ENCODE measurements at regions not wholly inside any gene's neighbourhood (a gene's known extent, or its start where the extent isn't known, plus 50 kb on each side); places are given as distances from the start of the nearest gene placed in this dataset.
"Not testable (repeated sequence)": the region's sequence is repeated elsewhere in the genome, so short reads cannot be mapped to it uniquely, and the experiment has no call there.

DNA sequence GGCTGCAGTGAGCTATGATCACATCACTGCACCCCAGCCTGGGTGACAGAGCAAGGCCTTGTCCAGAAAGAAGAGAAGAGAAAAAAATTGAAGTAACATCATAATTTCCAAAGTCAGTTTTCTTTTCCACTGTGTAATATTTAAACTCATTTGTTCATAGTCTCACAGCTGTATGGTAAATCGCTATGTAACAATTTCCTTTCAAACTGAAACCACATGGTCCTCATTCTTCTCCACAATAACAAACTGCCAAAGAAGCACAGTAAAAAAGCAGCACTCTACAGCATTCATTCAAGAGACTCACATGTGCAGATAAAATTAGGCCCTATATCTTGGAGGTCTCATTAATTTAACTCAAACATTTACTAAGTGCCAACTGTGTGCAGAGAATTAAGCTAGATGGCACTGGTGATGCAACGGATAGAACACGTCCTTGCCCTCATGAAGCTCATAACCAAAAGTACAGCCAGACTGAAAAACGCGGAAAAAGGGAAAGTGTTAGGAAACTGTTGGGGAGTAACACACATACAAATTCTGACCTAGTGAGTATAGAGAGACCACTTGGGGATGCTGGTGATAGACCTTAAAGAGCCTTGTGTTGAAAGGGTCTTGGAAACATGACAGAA, 174.0 kb upstream of the KCTD7 start:
- Histone ChIP-seq H3K36me3 (ENCODE audit: control insufficient read depth, insufficient read depth, low read length) (no peaks in the 10 kb centered on the region), H3K4me3 (replicated peaks; ENCODE audit: low read depth, low read length) (no peak overlapping the region), H3K27me3 (replicated peaks; ENCODE audit: control insufficient read depth, insufficient read depth, low read length) (no peaks in the 10 kb centered on the region)
- DNase-seq (ENCODE audit: extremely low read depth, insufficient read length): no peak
- TF ChIP-seq, protein P1, sequence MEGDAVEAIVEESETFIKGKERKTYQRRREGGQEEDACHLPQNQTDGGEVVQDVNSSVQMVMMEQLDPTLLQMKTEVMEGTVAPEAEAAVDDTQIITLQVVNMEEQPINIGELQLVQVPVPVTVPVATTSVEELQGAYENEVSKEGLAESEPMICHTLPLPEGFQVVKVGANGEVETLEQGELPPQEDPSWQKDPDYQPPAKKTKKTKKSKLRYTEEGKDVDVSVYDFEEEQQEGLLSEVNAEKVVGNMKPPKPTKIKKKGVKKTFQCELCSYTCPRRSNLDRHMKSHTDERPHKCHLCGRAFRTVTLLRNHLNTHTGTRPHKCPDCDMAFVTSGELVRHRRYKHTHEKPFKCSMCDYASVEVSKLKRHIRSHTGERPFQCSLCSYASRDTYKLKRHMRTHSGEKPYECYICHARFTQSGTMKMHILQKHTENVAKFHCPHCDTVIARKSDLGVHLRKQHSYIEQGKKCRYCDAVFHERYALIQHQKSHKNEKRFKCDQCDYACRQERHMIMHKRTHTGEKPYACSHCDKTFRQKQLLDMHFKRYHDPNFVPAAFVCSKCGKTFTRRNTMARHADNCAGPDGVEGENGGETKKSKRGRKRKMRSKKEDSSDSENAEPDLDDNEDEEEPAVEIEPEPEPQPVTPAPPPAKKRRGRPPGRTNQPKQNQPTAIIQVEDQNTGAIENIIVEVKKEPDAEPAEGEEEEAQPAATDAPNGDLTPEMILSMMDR (IDR thresholded peaks at IDR 0.05; ENCODE audit: insufficient read depth, low read length, poor library complexity, severe bottlenecking): no peak

DNA sequence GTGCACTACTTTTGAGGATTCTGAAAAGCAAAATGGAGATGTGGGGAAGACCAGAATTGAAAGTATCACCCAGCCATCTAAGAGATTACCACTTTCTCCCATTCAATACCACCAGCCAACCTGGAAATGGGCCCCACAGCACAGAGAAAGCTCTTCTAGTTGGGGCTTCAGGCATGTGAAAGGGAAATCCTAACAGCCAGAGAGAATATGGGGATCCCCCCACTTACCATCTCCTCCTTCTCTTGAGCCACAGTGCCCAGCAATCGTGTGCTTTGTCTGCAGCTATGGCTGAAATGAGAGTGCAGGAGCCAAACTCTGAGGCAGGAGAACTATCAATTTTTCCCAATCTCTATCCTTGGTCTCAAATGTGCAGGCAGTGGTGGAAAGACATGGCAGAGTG, 173.2 kb upstream of the KCTD7 start:
- not testable (repeated sequence) for H3K4me3 ChIP-seq (replicated peaks; ENCODE audit: low read depth, low read length); H3K36me3 ChIP-seq (ENCODE audit: control insufficient read depth, insufficient read depth, low read length); DNase-seq (ENCODE audit: extremely low read depth, insufficient read length); H3K27me3 ChIP-seq (replicated peaks; ENCODE audit: control insufficient read depth, insufficient read depth, low read length)

DNA sequence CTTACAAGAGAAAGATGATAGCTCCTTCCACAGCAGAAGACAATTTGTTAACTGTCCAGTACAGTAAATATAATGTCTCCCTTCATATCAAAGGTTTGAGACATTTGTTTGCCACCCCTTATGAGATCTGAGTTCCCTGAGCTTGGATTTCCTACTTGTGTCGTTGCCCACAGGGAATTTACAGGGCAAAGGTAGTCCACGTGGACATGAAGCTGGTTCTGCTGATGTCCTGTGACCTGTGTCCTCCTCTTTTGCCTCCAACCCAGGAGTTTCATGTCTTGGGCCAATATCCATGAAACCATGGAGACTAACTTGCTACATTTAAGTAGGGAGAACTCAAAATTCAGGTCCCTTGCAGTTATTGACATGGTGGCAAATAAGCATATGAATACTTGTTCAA, 172.2 kb upstream of the KCTD7 start:
- H3K36me3 ChIP-seq (ENCODE audit: control insufficient read depth, insufficient read depth, low read length); H3K4me3 ChIP-seq (replicated peaks; ENCODE audit: low read depth, low read length); DNase-seq (ENCODE audit: extremely low read depth, insufficient read length); H3K27me3 ChIP-seq (replicated peaks; ENCODE audit: control insufficient read depth, insufficient read depth, low read length): not testable (repeated sequence)

DNA sequence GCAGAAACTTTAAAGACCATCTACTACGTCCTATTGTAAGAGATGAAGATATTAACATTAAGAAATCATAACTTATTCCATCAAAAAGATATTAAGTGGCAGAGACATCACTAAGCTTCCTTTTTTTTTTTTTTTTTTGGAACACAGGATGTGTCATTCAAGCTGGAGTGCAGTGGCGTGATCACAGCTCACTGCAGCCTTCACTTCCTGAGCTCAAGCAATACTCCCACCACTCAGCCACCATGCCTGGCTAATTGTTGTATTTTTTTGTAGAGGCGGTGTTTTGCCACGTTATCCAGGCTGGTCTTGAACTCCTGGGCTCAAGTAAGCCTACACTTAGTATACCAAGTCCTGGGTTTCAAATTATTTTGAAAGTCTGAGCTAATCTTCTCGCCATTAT, 169.7 kb upstream of the KCTD7 start:
- DNase-seq (ENCODE audit: extremely low read depth, insufficient read length); H3K36me3 ChIP-seq (ENCODE audit: control insufficient read depth, insufficient read depth, low read length); H3K4me3 ChIP-seq (replicated peaks; ENCODE audit: low read depth, low read length); H3K27me3 ChIP-seq (replicated peaks; ENCODE audit: control insufficient read depth, insufficient read depth, low read length): not testable (repeated sequence)

DNA sequence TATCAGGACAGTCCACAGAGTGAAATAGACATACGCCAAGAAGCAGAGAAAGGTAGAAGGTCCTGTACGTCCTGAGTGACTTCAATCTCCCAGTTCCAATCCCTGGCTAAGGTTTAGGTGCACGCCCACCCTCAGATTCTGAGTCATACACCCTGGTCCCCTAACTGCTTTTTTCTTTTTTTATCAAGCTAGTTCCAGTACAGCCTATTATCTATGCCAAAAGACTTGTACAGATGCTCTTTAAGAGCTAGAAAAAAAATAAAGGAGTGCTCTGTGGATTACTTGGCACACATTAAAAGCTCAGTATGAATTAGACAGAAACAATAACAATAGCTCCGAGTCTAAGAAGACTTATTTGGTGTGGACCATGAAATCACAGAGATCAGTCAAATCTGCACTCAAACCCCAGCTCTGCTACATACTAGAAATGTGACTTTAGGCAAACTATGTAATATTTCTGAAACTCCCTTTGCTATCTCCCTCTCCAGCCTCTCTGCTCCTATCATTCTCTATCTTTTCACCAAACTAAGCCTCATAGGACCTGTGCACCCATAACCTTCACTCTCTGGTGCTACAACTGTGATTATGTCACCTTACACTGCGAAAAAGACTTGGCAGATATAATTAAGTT, 168.8 kb upstream of the KCTD7 start:
- not testable (repeated sequence) for H3K4me3 ChIP-seq (replicated peaks; ENCODE audit: low read depth, low read length); H3K27me3 ChIP-seq (replicated peaks; ENCODE audit: control insufficient read depth, insufficient read depth, low read length); H3K36me3 ChIP-seq (ENCODE audit: control insufficient read depth, insufficient read depth, low read length); DNase-seq (ENCODE audit: extremely low read depth, insufficient read length)

DNA sequence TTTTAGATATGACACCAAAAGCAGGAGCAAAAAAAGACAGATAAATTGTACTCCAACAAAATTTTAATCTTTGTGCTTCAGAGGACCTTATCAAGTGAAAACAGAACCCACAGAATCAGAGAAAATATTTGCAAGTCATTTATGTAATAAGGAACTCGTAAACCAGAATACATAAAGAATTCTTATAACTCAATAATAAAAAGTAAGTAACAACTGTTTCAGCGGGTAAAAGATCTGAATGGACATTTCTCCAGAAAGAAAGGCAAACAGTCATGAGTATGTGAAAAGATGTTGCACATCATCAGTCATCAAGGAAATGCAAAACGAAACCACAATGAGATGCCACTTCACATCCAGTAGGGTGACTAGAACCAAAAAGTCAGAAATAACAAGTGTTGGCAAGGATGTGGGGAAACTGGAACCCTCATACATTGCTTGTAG, 167.7 kb upstream of the KCTD7 start:
- TF ChIP-seq, protein P1 (IDR thresholded peaks at IDR 0.05; ENCODE audit: insufficient read depth, low read length, poor library complexity, severe bottlenecking): no peak
- no peak for DNase-seq (ENCODE audit: extremely low read depth, insufficient read length)
- Histone ChIP-seq H3K4me3 (replicated peaks; ENCODE audit: low read depth, low read length) (no peak overlapping the region), H3K27me3 (replicated peaks; ENCODE audit: control insufficient read depth, insufficient read depth, low read length) (no peaks in the 10 kb centered on the region), H3K36me3 (ENCODE audit: control insufficient read depth, insufficient read depth, low read length) (no peaks in the 10 kb centered on the region)

DNA sequence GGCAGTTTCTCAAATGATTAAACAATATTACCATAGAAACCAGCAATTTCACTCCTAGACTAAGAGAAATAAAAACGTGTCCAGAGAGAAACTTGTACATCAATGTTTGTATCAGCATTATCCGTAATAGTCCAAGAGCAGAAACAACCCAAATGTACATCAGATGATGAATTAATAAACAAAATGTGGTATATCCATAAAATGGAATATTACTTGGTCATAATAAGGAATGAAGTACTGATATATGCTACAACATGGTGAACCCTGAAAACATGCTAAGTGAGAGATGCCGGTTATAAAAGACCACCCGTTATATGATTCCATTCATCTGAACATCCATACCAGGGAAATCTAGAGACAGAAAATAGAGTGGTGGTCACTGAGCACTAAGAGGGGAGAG, 167.3 kb upstream of the KCTD7 start:
- H3K36me3 ChIP-seq (ENCODE audit: control insufficient read depth, insufficient read depth, low read length); H3K4me3 ChIP-seq (replicated peaks; ENCODE audit: low read depth, low read length); H3K27me3 ChIP-seq (replicated peaks; ENCODE audit: control insufficient read depth, insufficient read depth, low read length); DNase-seq (ENCODE audit: extremely low read depth, insufficient read length): not testable (repeated sequence)

DNA sequence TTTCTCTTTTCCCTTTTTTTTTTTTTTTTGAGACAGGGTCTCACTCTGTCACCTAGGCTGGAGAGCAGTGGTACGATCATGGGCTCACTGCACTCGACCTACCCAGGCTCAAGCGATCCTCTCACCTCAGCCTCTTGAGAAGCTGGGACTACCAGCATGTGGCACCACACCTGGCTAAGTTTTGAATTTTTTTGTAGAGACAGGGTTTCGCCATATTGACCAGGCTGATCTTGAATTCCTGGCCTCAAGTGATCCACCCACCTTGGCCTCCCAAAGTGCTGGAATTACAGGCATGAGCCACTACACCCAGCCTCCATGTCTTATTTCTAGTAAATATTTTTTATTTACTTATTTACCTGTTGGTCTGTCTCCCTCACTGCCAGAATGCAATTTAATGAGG, 165.8 kb upstream of the KCTD7 start:
- DNase-seq (ENCODE audit: extremely low read depth, insufficient read length); H3K27me3 ChIP-seq (replicated peaks; ENCODE audit: control insufficient read depth, insufficient read depth, low read length): not testable (repeated sequence)

DNA sequence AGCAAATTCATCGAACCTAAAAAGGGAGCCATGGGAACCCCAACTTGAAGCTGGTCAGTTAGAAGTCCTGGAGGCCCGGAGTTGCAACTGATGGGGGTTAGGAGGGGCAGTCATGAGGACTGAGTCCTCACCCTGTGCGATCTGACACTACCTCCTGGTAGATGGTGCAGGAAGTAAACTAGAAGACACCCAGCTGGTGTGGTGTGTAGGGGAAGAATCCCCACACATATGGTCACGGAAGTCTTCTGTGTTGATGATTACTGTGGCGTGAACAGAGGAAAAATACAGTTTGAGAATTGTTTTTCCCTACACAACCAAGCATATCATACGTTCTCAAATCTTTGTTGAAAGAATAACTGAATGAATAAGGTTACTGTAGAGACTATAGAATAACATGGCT, 164.6 kb upstream of the KCTD7 start:
- H3K4me3 ChIP-seq (replicated peaks; ENCODE audit: low read depth, low read length): no peak overlapping the region
- TF ChIP-seq, protein P1 (IDR thresholded peaks at IDR 0.05; ENCODE audit: insufficient read depth, low read length, poor library complexity, severe bottlenecking): no peak
- no peaks in the 10 kb centered on the region for H3K36me3 ChIP-seq (ENCODE audit: control insufficient read depth, insufficient read depth, low read length)
- no peak for DNase-seq (ENCODE audit: extremely low read depth, insufficient read length)
- no peaks in the 10 kb centered on the region for H3K27me3 ChIP-seq (replicated peaks; ENCODE audit: control insufficient read depth, insufficient read depth, low read length)

More for the DNA sequence above, 165.8 kb upstream of the KCTD7 start:
- not testable (repeated sequence) for H3K36me3 ChIP-seq (ENCODE audit: control insufficient read depth, insufficient read depth, low read length); H3K4me3 ChIP-seq (replicated peaks; ENCODE audit: low read depth, low read length)

Measured in GM06990 (cell line).